Activated CD4-positive, alpha-beta T cell treated with anti-CD3 and anti-CD28 coated beads, Interleukin-2, amount 10 ng/mL, durations not matched to agents 24 days and 14 days (primary cell): ENCODE measurements at regions not wholly inside any gene's neighbourhood (a gene's known extent, or its start where the extent isn't known, plus 50 kb on each side); places are given as distances from the start of the nearest gene placed in this dataset.
A peak's percentile ranks its signal among the peaks of the same experiment; 100 is the strongest.
"Not testable (repeated sequence)": the region's sequence is repeated elsewhere in the genome, so short reads cannot be mapped to it uniquely, and the experiment has no call there.

Experiments used
- DNase-seq: peaks from one replicate; pipeline ENCODE4 v3.0.0; 2022
- H3K27ac Mint-ChIP-seq: one replicate; pipeline ENCODE4 v1.8.0; 2022; ENCODE audit warnings: mild to moderate bottlenecking, mixed read lengths
- H3K27me3 Mint-ChIP-seq: one replicate; pipeline ENCODE4 v1.8.0; 2022; ENCODE audit warnings: mixed read lengths
- H3K36me3 Mint-ChIP-seq: one replicate; pipeline ENCODE4 v1.8.0; 2022; ENCODE audit warnings: low read depth, mild to moderate bottlenecking, mixed read lengths
- H3K4me1 Mint-ChIP-seq: one replicate; pipeline ENCODE4 v1.8.0; 2021; ENCODE audit warnings: mixed read lengths
- H3K4me3 Mint-ChIP-seq: one replicate; pipeline ENCODE4 v1.8.0; 2022; ENCODE audit warnings: mild to moderate bottlenecking, moderate library complexity, mixed read lengths
- H3K9me3 Mint-ChIP-seq: one replicate; pipeline ENCODE4 v1.8.0; 2021; ENCODE audit warnings: mixed read lengths
- intact Hi-C: fragments of 100-400 bp; cut with micrococcal nuclease; formaldehyde crosslinking; loops from one replicate; pipeline ENCODE4 v1.15.1; 2023

GRCh38 chr12:67069451-67070306, 199.5 kb upstream of the CAND1 start:
- Mint-ChIP-seq H3K27me3 (peaks cover 63% of the 10 kb centered on the region), H3K27ac (peak overlapping the region; percentile 58), H3K9me3 (peaks cover 6% of the 10 kb centered on the region), H3K4me1 (peaks cover 12% of the 10 kb centered on the region), H3K4me3 (peak overlapping the region; percentile 86), H3K36me3 (no peaks in the 10 kb centered on the region)
- peak; percentile 78 for DNase-seq
- intact Hi-C loops = loop anchor here (2.0 kb wide), 1 partner anchor 199 kb away; the partner anchor contains the start of gene CAND1

- intact Hi-C loops = no loop called here
- no peak for DNase-seq
- Mint-ChIP-seq H3K4me1 (peaks cover 12% of the 10 kb centered on the region), H3K4me3 (peak overlapping the region; percentile 86), H3K9me3 (peaks cover 6% of the 10 kb centered on the region), H3K36me3 (no peaks in the 10 kb centered on the region), H3K27ac (no peak overlapping the region), H3K27me3 (peaks cover 68% of the 10 kb centered on the region)
Observed at GRCh38 chr12:67070307-67070600, 198.9 kb upstream of the CAND1 start.

GRCh38 chr12:67070604-67071003, 198.6 kb upstream of the CAND1 start:
- intact Hi-C loops = no loop called here
- Mint-ChIP-seq H3K4me1 (peaks cover 12% of the 10 kb centered on the region), H3K27ac (no peak overlapping the region), H3K27me3 (peaks cover 69% of the 10 kb centered on the region), H3K9me3 (peaks cover 6% of the 10 kb centered on the region), H3K4me3 (peak overlapping the region; percentile 86), H3K36me3 (no peaks in the 10 kb centered on the region)
- no peak for DNase-seq

GRCh38 chr12:67072281-67072680, 196.9 kb upstream of the CAND1 start:
- H3K9me3 Mint-ChIP-seq, H3K36me3 Mint-ChIP-seq, DNase-seq, H3K4me3 Mint-ChIP-seq, intact Hi-C loops, H3K27ac Mint-ChIP-seq: not testable (repeated sequence)
- Mint-ChIP-seq H3K4me1 (peaks cover 12% of the 10 kb centered on the region), H3K27me3 (peaks cover 66% of the 10 kb centered on the region)

GRCh38 chr12:67073336-67073735, 195.8 kb upstream of the CAND1 start:
- H3K36me3 Mint-ChIP-seq = no peaks in the 10 kb centered on the region
- no peak overlapping the region for H3K27ac Mint-ChIP-seq
- peaks cover 6% of the 10 kb centered on the region for H3K9me3 Mint-ChIP-seq
- peaks cover 9% of the 10 kb centered on the region for H3K4me1 Mint-ChIP-seq
- DNase-seq = no peak
- intact Hi-C loops = no loop called here
- H3K27me3 Mint-ChIP-seq = peaks cover 55% of the 10 kb centered on the region
- H3K4me3 Mint-ChIP-seq = no peak overlapping the region

- no peaks in the 10 kb centered on the region for H3K36me3 Mint-ChIP-seq
- DNase-seq = no peak
- peaks cover 52% of the 10 kb centered on the region for H3K27me3 Mint-ChIP-seq
- intact Hi-C loops = no loop called here
- H3K4me3 Mint-ChIP-seq = no peak overlapping the region
- H3K4me1 Mint-ChIP-seq = peaks cover 6% of the 10 kb centered on the region
- H3K27ac Mint-ChIP-seq = no peak overlapping the region
- peaks cover 6% of the 10 kb centered on the region for H3K9me3 Mint-ChIP-seq
Observed at GRCh38 chr12:67074072-67074471, 195.1 kb upstream of the CAND1 start.

GRCh38 chr12:67077617-67078016, 191.5 kb upstream of the CAND1 start:
- intact Hi-C loops = no loop called here
- Mint-ChIP-seq H3K4me1 (no peaks in the 10 kb centered on the region), H3K36me3 (no peaks in the 10 kb centered on the region), H3K27me3 (peaks cover 48% of the 10 kb centered on the region), H3K4me3 (no peak overlapping the region), H3K9me3 (no peaks in the 10 kb centered on the region), H3K27ac (no peak overlapping the region)
- no peak for DNase-seq

GRCh38 chr12:67078957-67079356, 190.2 kb upstream of the CAND1 start:
- Mint-ChIP-seq H3K36me3 (no peaks in the 10 kb centered on the region), H3K4me3 (no peak overlapping the region), H3K4me1 (no peaks in the 10 kb centered on the region), H3K9me3 (no peaks in the 10 kb centered on the region), H3K27me3 (peaks cover 47% of the 10 kb centered on the region), H3K27ac (no peak overlapping the region)
- DNase-seq = no peak
- intact Hi-C loops = no loop called here

- no peak for DNase-seq
- no peaks in the 10 kb centered on the region for H3K36me3 Mint-ChIP-seq
- no peak overlapping the region for H3K4me3 Mint-ChIP-seq
- no peak overlapping the region for H3K27ac Mint-ChIP-seq
- H3K9me3 Mint-ChIP-seq = no peaks in the 10 kb centered on the region
- H3K4me1 Mint-ChIP-seq = no peaks in the 10 kb centered on the region
- peaks cover 37% of the 10 kb centered on the region for H3K27me3 Mint-ChIP-seq
- intact Hi-C loops = no loop called here
Observed at GRCh38 chr12:67080637-67081036, 188.5 kb upstream of the CAND1 start.

- H3K36me3 Mint-ChIP-seq = no peaks in the 10 kb centered on the region
- H3K27me3 Mint-ChIP-seq = peaks cover 32% of the 10 kb centered on the region
- H3K4me1 Mint-ChIP-seq = no peaks in the 10 kb centered on the region
- intact Hi-C loops = no loop called here
- H3K27ac Mint-ChIP-seq = no peak overlapping the region
- DNase-seq = no peak
- no peak overlapping the region for H3K4me3 Mint-ChIP-seq
- no peaks in the 10 kb centered on the region for H3K9me3 Mint-ChIP-seq
Observed at GRCh38 chr12:67082221-67082620, 186.9 kb upstream of the CAND1 start.

GRCh38 chr12:67085699-67086098, 183.5 kb upstream of the CAND1 start:
- H3K9me3 Mint-ChIP-seq = no peaks in the 10 kb centered on the region
- peaks cover 21% of the 10 kb centered on the region for H3K27me3 Mint-ChIP-seq
- no peaks in the 10 kb centered on the region for H3K36me3 Mint-ChIP-seq
- no peak for DNase-seq
- intact Hi-C loops = no loop called here
- no peak overlapping the region for H3K4me3 Mint-ChIP-seq
- no peak overlapping the region for H3K27ac Mint-ChIP-seq
- no peaks in the 10 kb centered on the region for H3K4me1 Mint-ChIP-seq

- Mint-ChIP-seq H3K4me3 (no peak overlapping the region), H3K27me3 (peaks cover 22% of the 10 kb centered on the region), H3K4me1 (no peaks in the 10 kb centered on the region), H3K27ac (no peak overlapping the region), H3K9me3 (no peaks in the 10 kb centered on the region), H3K36me3 (no peaks in the 10 kb centered on the region)
- intact Hi-C loops = no loop called here
- DNase-seq = no peak
Observed at GRCh38 chr12:67086116-67086515, 183.0 kb upstream of the CAND1 start.

- H3K27me3 Mint-ChIP-seq = peaks cover 11% of the 10 kb centered on the region
- no peaks in the 10 kb centered on the region for H3K9me3 Mint-ChIP-seq
- intact Hi-C loops = no loop called here
- no peaks in the 10 kb centered on the region for H3K4me1 Mint-ChIP-seq
- H3K4me3 Mint-ChIP-seq = no peak overlapping the region
- no peak for DNase-seq
- H3K27ac Mint-ChIP-seq = no peak overlapping the region
- H3K36me3 Mint-ChIP-seq = no peaks in the 10 kb centered on the region
Observed at GRCh38 chr12:67088401-67089118, 180.6 kb upstream of the CAND1 start.

GRCh38 chr12:67091204-67091603, 178.0 kb upstream of the CAND1 start:
- Mint-ChIP-seq H3K4me3 (no peak overlapping the region), H3K36me3 (no peaks in the 10 kb centered on the region), H3K27me3 (peaks cover 7% of the 10 kb centered on the region), H3K4me1 (no peaks in the 10 kb centered on the region), H3K9me3 (no peaks in the 10 kb centered on the region), H3K27ac (no peak overlapping the region)
- intact Hi-C loops = no loop called here
- DNase-seq = no peak
